Nephron progenitor cell (in vitro differentiated cells): ENCODE measurements at regions not wholly inside any gene's neighbourhood (a gene's known extent, or its start where the extent isn't known, plus 50 kb on each side); places are given as distances from the start of the nearest gene placed in this dataset.

Source experiments
- DNase-seq: peaks from one replicate; pipeline ENCODE4 v3.0.0; 2021
- H3K27ac Mint-ChIP-seq: 2 replicates; pipeline ENCODE4 v1.8.0; 2021; ENCODE audit warnings: mild to moderate bottlenecking, moderate library complexity, mixed read lengths
- H3K27me3 Mint-ChIP-seq: 2 replicates; pipeline ENCODE4 v1.8.0; 2021; ENCODE audit warnings: mild to moderate bottlenecking, low read depth, mixed read lengths; ENCODE audit not compliant: poor library complexity
- H3K36me3 Mint-ChIP-seq: 2 replicates; pipeline ENCODE4 v1.8.0; 2021; ENCODE audit warnings: low read depth, mixed read lengths
- H3K4me1 Mint-ChIP-seq: 2 replicates; pipeline ENCODE4 v1.8.0; 2021; ENCODE audit warnings: mixed read lengths
- H3K4me3 Mint-ChIP-seq: 2 replicates; pipeline ENCODE4 v1.8.0; 2021; ENCODE audit warnings: mild to moderate bottlenecking, moderate library complexity, mixed read lengths
- H3K9me3 Mint-ChIP-seq: 2 replicates; pipeline ENCODE4 v1.8.0; 2021; ENCODE audit warnings: mild to moderate bottlenecking, moderate library complexity, mixed read lengths
- CTCF ChIP-seq: fragments of 200-600 bp; sonication (generic); IDR thresholded peaks from 2 replicates; pipeline ENCODE4 v1.5.0; 2021; ENCODE audit warnings: antibody characterized with exemption

- Mint-ChIP-seq H3K4me3 (no peak overlapping the region), H3K27me3 (no peaks in the 10 kb centered on the region), H3K9me3 (peaks cover 31% of the 10 kb centered on the region), H3K4me1 (no peaks in the 10 kb centered on the region), H3K27ac (no peak overlapping the region), H3K36me3 (no peaks in the 10 kb centered on the region)
- TF ChIP-seq CTCF = no peak
- no peak for DNase-seq
Measured at GRCh38 chr4:54813674-54814073, 155.9 kb downstream of the KIT start.

GRCh38 chr4:54806351-54806750 lies 148.6 kb downstream of the KIT start:
- no peak for DNase-seq

GRCh38 chr4:54802336-54802735 lies 144.6 kb downstream of the KIT start:
- H3K4me3 Mint-ChIP-seq = no peak overlapping the region
- DNase-seq = no peak
- peaks cover 19% of the 10 kb centered on the region for H3K4me1 Mint-ChIP-seq
- H3K27ac Mint-ChIP-seq = no peak overlapping the region
- H3K9me3 Mint-ChIP-seq = peaks cover 30% of the 10 kb centered on the region
- no peaks in the 10 kb centered on the region for H3K36me3 Mint-ChIP-seq
- TF ChIP-seq CTCF = no peak
- H3K27me3 Mint-ChIP-seq = peaks cover 11% of the 10 kb centered on the region

More at GRCh38 chr4:54806351-54806750, 148.6 kb downstream of the KIT start:
- Mint-ChIP-seq H3K27me3 (peaks cover 7% of the 10 kb centered on the region), H3K4me3 (no peak overlapping the region), H3K36me3 (no peaks in the 10 kb centered on the region), H3K4me1 (peaks cover 8% of the 10 kb centered on the region), H3K9me3 (peaks cover 57% of the 10 kb centered on the region), H3K27ac (no peak overlapping the region)
- TF ChIP-seq CTCF = no peak

GRCh38 chr4:54800831-54801530 lies 143.2 kb downstream of the KIT start:
- no peaks in the 10 kb centered on the region for H3K36me3 Mint-ChIP-seq
- peaks cover 6% of the 10 kb centered on the region for H3K27me3 Mint-ChIP-seq
- H3K4me1 Mint-ChIP-seq = peaks cover 19% of the 10 kb centered on the region
- no peak for DNase-seq
- H3K4me3 Mint-ChIP-seq = no peak overlapping the region
- peak overlapping the region; percentile 64 for H3K27ac Mint-ChIP-seq
- no peak for TF ChIP-seq CTCF
- peaks cover 22% of the 10 kb centered on the region for H3K9me3 Mint-ChIP-seq

GRCh38 chr4:54794579-54794978 lies 136.8 kb downstream of the KIT start:
- TF ChIP-seq CTCF = no peak

GRCh38 chr4:54793856-54794422 lies 136.2 kb downstream of the KIT start:
- peaks cover 6% of the 10 kb centered on the region for H3K4me1 Mint-ChIP-seq
- no peak for DNase-seq
- H3K27me3 Mint-ChIP-seq = peaks cover 2% of the 10 kb centered on the region
- TF ChIP-seq CTCF = no peak
- peaks cover 5% of the 10 kb centered on the region for H3K9me3 Mint-ChIP-seq
- H3K36me3 Mint-ChIP-seq = no peaks in the 10 kb centered on the region
- no peak overlapping the region for H3K4me3 Mint-ChIP-seq
- H3K27ac Mint-ChIP-seq = no peak overlapping the region

More at GRCh38 chr4:54794579-54794978, 136.8 kb downstream of the KIT start:
- DNase-seq = no peak
- Mint-ChIP-seq H3K27ac (no peak overlapping the region), H3K36me3 (no peaks in the 10 kb centered on the region), H3K4me1 (peaks cover 6% of the 10 kb centered on the region), H3K27me3 (no peaks in the 10 kb centered on the region), H3K9me3 (peaks cover 5% of the 10 kb centered on the region), H3K4me3 (no peak overlapping the region)
